ENCODE measurements at regions not wholly inside any gene's neighbourhood (a gene's known extent, or its start where the extent isn't known, plus 50 kb on each side); places are given as distances from the start of the nearest gene placed in this dataset.

GRCh38 chr2:193907561-193907960, 1712.8 kb upstream of the TMEFF2 start:
- TF ChIP-seq POLR2AphosphoS5 (IDR thresholded peaks at IDR 0.05), result no peak
- no peak for TF ChIP-seq CTCF (IDR thresholded peaks at IDR 0.05)
- no peak for TF ChIP-seq POLR2A (IDR thresholded peaks at IDR 0.05)

Data from stomach (tissue), 4 donors.